A549 (cell line): ENCODE measurements at regions not wholly inside any gene's neighbourhood (a gene's known extent, or its start where the extent isn't known, plus 50 kb on each side); places are given as distances from the start of the nearest gene placed in this dataset.

Experiments
- ATAC-seq, 2 experiments: fragments of 200-7000 bp in 1 of 2; fragments of >200 bp in 1 of 2; cut with Nextera tagmentation in 1 of 2; cut with Tn5 transposase in 1 of 2; 3 replicates each; pipeline versions ENCODE4 v1.8.0 to v1.9.1; 2018 to 2020; ENCODE audit warnings: mild to moderate bottlenecking in 1 of 2, moderate library complexity in 1 of 2
- CTCF ChIA-PET: fragments of 300-600 bp; sonication (Branson Sonifier 250); formaldehyde crosslinking; extraction: SDS; loops from one replicate; lab custom pipeline; 2021; ENCODE audit warnings: antibody characterized with exemption, inconsistent platforms; lab: Yijun Ruan, JAX
- POLR2A ChIA-PET: fragments of 350-600 bp; formaldehyde crosslinking; extraction: SDS; loops from one replicate; lab custom pipeline; 2021; ENCODE audit warnings: antibody characterized with exemption, inconsistent platforms; lab: Yijun Ruan, JAX
- DNase-seq, 2 experiments: peaks; one replicate each; pipeline versions ENCODE4 v3.0.0 to v3.0.0-alpha.2; 2011 to 2016; ENCODE audit warnings: low read depth in 1 of 2, low spot score in 1 of 2
- FAIRE-seq: peaks from 2 replicates; lab custom pipeline; 2011; peaks lifted over from hg19 to GRCh38; lab: Jason Lieb, UNC
- H3K27ac ChIP-seq, 2 experiments: fragments of >200 bp; sonication (Bioruptor Twin); formaldehyde crosslinking; 3 replicates each; pipeline ENCODE4 v1.5.1; 2016 to 2017
- H3K4me1 ChIP-seq: fragments of >200 bp; sonication (Bioruptor Twin); formaldehyde crosslinking; 3 replicates; pipeline ENCODE4 v1.6.1; 2016
- H3K4me2 ChIP-seq: fragments of >200 bp; sonication (Bioruptor Twin); formaldehyde crosslinking; 3 replicates; pipeline ENCODE4 v1.6.1; 2016
- H3K4me3 ChIP-seq: fragments of >200 bp; sonication (Bioruptor Twin); formaldehyde crosslinking; 3 replicates; pipeline ENCODE4 v1.5.1; 2016
- H3K9me3 ChIP-seq: fragments of >200 bp; sonication (Bioruptor Twin); formaldehyde crosslinking; 3 replicates; pipeline ENCODE4 v1.6.1; 2016
- BCL3 ChIP-seq: fragments of >200 bp; sonication (Bioruptor Twin); formaldehyde crosslinking; IDR thresholded peaks from 3 replicates; pipeline ENCODE4 v1.6.1; 2016
- BHLHE40 ChIP-seq: IDR thresholded peaks from 2 replicates; pipeline ENCODE4 v1.6.1; 2012; ENCODE audit warnings: low read depth, low read length, inconsistent platforms
- E2F6 ChIP-seq: IDR thresholded peaks from 2 replicates; pipeline ENCODE4 v1.6.1; 2012; ENCODE audit warnings: low read depth, borderline replicate concordance
- EHMT2 ChIP-seq: fragments of 200-600 bp; sonication (generic); IDR thresholded peaks from 2 replicates; pipeline ENCODE4 v1.6.1; 2016; ENCODE audit warnings: antibody characterized with exemption, low read depth, mild to moderate bottlenecking, moderate library complexity
- ESRRA ChIP-seq: fragments of 150-350 bp; IDR thresholded peaks from 2 replicates; pipeline ENCODE4 v1.6.1; 2014; ENCODE audit warnings: mild to moderate bottlenecking, low read length, borderline replicate concordance
- FOXS1 ChIP-seq: fragments of 250-450 bp; sonication (Bioruptor Pico); IDR thresholded peaks from 2 replicates; pipeline ENCODE4 v1.5.0; 2020; ENCODE audit warnings: mild to moderate bottlenecking, moderate library complexity
- HDAC2 ChIP-seq: fragments of 200-600 bp; sonication (generic); IDR thresholded peaks from 2 replicates; pipeline ENCODE4 v1.6.1; 2016
- HEYL ChIP-seq: fragments of 250-450 bp; sonication (Bioruptor Pico); IDR thresholded peaks from 2 replicates; pipeline ENCODE4 v1.8.0; 2021; ENCODE audit warnings: mild to moderate bottlenecking, moderate library complexity
- HMGXB4 ChIP-seq: fragments of 250-450 bp; sonication (Bioruptor Pico); IDR thresholded peaks from 2 replicates; pipeline ENCODE4 v1.5.0; 2021; ENCODE audit warnings: mild to moderate bottlenecking, moderate library complexity, borderline replicate concordance
- HOXB13 ChIP-seq: fragments of 250-450 bp; sonication (Bioruptor Pico); IDR thresholded peaks from 2 replicates; pipeline ENCODE4 v1.5.0; 2020; ENCODE audit warnings: low read depth, mild to moderate bottlenecking, moderate library complexity
- JUN ChIP-seq, 2 experiments: fragments of >200 bp; sonication (Bioruptor Twin); formaldehyde crosslinking; IDR thresholded peaks; 2 replicates in 1 of 2; 3 replicates in 1 of 2; pipeline ENCODE4 v1.6.1; 2016 to 2017
- MAFK ChIP-seq: fragments of 450-650 bp; IDR thresholded peaks from 2 replicates; pipeline ENCODE4 v1.6.1; 2014; ENCODE audit not compliant: partially characterized antibody
- MYC ChIP-seq: IDR thresholded peaks from 2 replicates; pipeline ENCODE4 v1.6.1; 2012; ENCODE audit warnings: mild to moderate bottlenecking, inconsistent platforms, low read length, improper control_type of control experiment, borderline replicate concordance
- NR3C1 ChIP-seq: fragments of >200 bp; sonication (Bioruptor Twin); formaldehyde crosslinking; IDR thresholded peaks from 3 replicates; pipeline ENCODE4 v1.6.1; 2017
- PHF8 ChIP-seq: fragments of 200-600 bp; sonication (generic); IDR thresholded peaks from 2 replicates; pipeline ENCODE4 v1.6.1; 2016; ENCODE audit warnings: low read depth, mild to moderate bottlenecking, antibody characterized with exemption, moderate library complexity, borderline replicate concordance
- POLR2AphosphoS2 ChIP-seq: conservative IDR thresholded peaks from 2 replicates; pipeline ENCODE4 v1.6.1; 2012; ENCODE audit warnings: low read length, improper control_type of control experiment, inconsistent platforms
- RAD21 ChIP-seq, 2 experiments: fragments of >200 bp in 1 of 2; sonication (Bioruptor Twin) in 1 of 2; formaldehyde crosslinking in 1 of 2; IDR thresholded peaks in 1 of 2; conservative IDR thresholded peaks in 1 of 2; 2 replicates in 1 of 2; 3 replicates in 1 of 2; pipeline ENCODE4 v1.6.1; 2012 to 2018; ENCODE audit warnings: inconsistent platforms in 1 of 2
- TFCP2L1 ChIP-seq: fragments of 250-450 bp; sonication (Bioruptor Pico); IDR thresholded peaks from 2 replicates; pipeline ENCODE4 v1.5.0; 2021; ENCODE audit warnings: mild to moderate bottlenecking
- TP53 ChIP-seq: fragments of 250-450 bp; sonication (Bioruptor Pico); IDR thresholded peaks from 2 replicates; pipeline ENCODE4 v1.5.0; 2021; ENCODE audit warnings: mild to moderate bottlenecking, moderate library complexity
- USF2 ChIP-seq: fragments of 450-650 bp; IDR thresholded peaks from 2 replicates; pipeline ENCODE4 v1.6.1; 2014; ENCODE audit warnings: antibody characterized with exemption
- ZFP36 ChIP-seq: fragments of 450-650 bp; IDR thresholded peaks from 2 replicates; pipeline ENCODE4 v1.6.1; 2014; ENCODE audit warnings: borderline replicate concordance; ENCODE audit not compliant: partially characterized antibody
- ZSCAN20 ChIP-seq: fragments of 250-450 bp; sonication (Bioruptor Pico); IDR thresholded peaks from 2 replicates; pipeline ENCODE4 v1.8.0; 2022; ENCODE audit warnings: mild to moderate bottlenecking, moderate library complexity
- WGBS: methylation state at CpG from one replicate; pipeline ENCODE4 v1.1.6; 2017; ENCODE audit errors: missing lambda C conversion rate; 5-methylcytosine and 5-hydroxymethylcytosine counted together

GRCh38 chr6:49072885-49073620, 390.0 kb downstream of the MMUT start:
- DNase-seq (no peak), ATAC-seq (no peak), FAIRE-seq (no peak)
- TF ChIP-seq BHLHE40 (no peak), E2F6 (no peak), FOXS1 (no peak), HDAC2 (no peak), TFCP2L1 (CRISPR knock-in tag) (no peak), BCL3 (no peak), PHF8 (no peak), RAD21 (conservative IDR thresholded peaks at IDR 0.05 in 1 of 2, IDR thresholded peaks at IDR 0.05 in 1 of 2) (no peak), USF2 (no peak), JUN (IDR thresholded peaks at IDR 0.05) (no peak), ZFP36 (no peak), EHMT2 (no peak), MYC (no peak)
- ChIA-PET CTCF (no interaction called here), POLR2A (no interaction called here)
- Histone ChIP-seq H3K4me3 (no peak overlapping the region), H3K4me1 (no peaks in the 10 kb centered on the region), H3K27ac (no peak overlapping the region), H3K4me2 (no peak overlapping the region), H3K9me3 (no peaks in the 10 kb centered on the region)
- 90% methylated on average over 4 of the region's 4 CpGs for WGBS

- no peaks in the 10 kb centered on the region for H3K4me1 ChIP-seq
- 69% methylated on average over 1 of the region's 1 CpG for WGBS
- CTCF ChIA-PET: no interaction called here
- POLR2A ChIA-PET: no interaction called here
- H3K9me3 ChIP-seq: no peaks in the 10 kb centered on the region
- TF ChIP-seq ESRRA: no peak
- no peak for TF ChIP-seq MAFK
- TF ChIP-seq HEYL (CRISPR knock-in tag): no peak
- no peak for TF ChIP-seq MYC
- no peak for TF ChIP-seq HMGXB4 (CRISPR knock-in tag)
- no peak for TF ChIP-seq TP53 (CRISPR knock-in tag)
- TF ChIP-seq NR3C1: no peak
- no peak for TF ChIP-seq HOXB13 (CRISPR knock-in tag)
- no peak for TF ChIP-seq ZSCAN20
- no peak for TF ChIP-seq POLR2AphosphoS2
- ATAC-seq (no peak), DNase-seq (no peak), FAIRE-seq (no peak)
- H3K4me2 ChIP-seq: no peak overlapping the region
- H3K4me3 ChIP-seq: no peak overlapping the region
- H3K27ac ChIP-seq: no peak overlapping the region
These were observed 390.9 kb downstream of the MMUT start for GRCh38 chr6:49072146-49072545.
